ENCODE measurements at regions not wholly inside any gene's neighbourhood (a gene's known extent, or its start where the extent isn't known, plus 50 kb on each side); places are given as distances from the start of the nearest gene placed in this dataset.

DNA sequence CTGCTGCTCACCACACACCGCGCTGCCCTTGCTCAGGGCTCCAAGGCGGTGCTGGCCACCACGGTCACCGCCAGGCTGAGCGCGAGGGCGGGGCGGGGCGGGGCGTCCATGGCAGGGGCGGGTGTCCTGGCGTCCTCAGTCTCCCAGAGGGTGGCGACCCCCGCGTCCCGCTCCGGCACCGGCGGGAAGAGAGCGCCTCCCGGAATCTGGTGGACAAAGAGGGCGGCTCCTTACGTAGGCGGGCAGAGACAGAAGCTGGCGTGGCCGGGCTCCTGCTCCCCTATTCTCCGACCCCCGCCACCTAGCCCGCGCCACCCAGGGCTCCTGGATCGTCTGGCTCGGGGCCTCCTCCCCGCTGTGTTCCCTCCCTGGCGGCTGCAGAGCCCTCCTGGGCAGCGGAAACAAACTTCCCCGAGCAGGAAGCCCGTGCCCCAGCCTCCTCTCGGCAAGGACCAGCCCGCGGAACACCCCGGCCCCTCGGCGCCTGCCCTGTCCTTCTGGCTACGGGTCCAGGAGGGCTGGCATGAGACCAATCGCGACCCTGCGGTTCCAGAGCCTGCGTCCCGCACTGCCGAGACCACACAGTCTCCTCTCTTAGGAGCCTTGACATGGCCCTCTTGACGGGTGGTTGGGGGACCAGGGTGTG, 133.8 kb upstream of the ZNF92 start:
- Histone ChIP-seq H3K36me3 (replicated peaks) (no peaks in the 10 kb centered on the region), H3K27me3 (replicated peaks) (no peaks in the 10 kb centered on the region), H3K4me3 (ENCODE audit: low read depth, low read length) (peak overlapping the region; percentile 63), H3K27ac (no peak overlapping the region)
- TF ChIP-seq, protein P1, sequence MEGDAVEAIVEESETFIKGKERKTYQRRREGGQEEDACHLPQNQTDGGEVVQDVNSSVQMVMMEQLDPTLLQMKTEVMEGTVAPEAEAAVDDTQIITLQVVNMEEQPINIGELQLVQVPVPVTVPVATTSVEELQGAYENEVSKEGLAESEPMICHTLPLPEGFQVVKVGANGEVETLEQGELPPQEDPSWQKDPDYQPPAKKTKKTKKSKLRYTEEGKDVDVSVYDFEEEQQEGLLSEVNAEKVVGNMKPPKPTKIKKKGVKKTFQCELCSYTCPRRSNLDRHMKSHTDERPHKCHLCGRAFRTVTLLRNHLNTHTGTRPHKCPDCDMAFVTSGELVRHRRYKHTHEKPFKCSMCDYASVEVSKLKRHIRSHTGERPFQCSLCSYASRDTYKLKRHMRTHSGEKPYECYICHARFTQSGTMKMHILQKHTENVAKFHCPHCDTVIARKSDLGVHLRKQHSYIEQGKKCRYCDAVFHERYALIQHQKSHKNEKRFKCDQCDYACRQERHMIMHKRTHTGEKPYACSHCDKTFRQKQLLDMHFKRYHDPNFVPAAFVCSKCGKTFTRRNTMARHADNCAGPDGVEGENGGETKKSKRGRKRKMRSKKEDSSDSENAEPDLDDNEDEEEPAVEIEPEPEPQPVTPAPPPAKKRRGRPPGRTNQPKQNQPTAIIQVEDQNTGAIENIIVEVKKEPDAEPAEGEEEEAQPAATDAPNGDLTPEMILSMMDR (IDR thresholded peaks at IDR 0.05; ENCODE audit: low read depth, low read length, missing control alignments): peak; percentile 11
- DNase-seq: peak; percentile 2
- in situ Hi-C loops (cut with HindIII; ENCODE audit: low pct_ligation_motif_present, low sequenced_read_pairs): no loop called here

DNA sequence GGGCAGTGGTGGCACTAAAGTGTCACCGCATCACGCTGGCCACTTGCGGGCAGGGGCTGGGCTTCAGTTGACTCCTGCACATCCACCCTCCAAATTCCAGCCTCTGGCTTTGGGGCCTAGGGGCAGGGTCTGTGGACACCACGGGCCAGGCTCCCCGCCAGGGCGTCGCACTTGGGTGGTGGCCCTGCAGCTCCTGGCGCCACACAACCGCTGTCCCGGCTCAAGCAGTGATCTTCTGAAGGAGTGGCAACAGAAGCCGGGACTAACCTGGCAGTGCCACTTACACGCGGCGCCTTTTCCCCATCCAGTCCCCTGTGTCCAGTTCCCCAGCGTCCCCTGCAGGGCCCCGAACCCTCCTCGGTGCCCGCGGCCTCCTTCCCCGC, 134.3 kb upstream of the ZNF92 start:
- no peak for DNase-seq
- H3K36me3 ChIP-seq (replicated peaks): no peaks in the 10 kb centered on the region
- TF ChIP-seq, protein P1 (IDR thresholded peaks at IDR 0.05; ENCODE audit: low read depth, low read length, missing control alignments): no peak
- no peaks in the 10 kb centered on the region for H3K27me3 ChIP-seq (replicated peaks)
- H3K4me3 ChIP-seq (ENCODE audit: low read depth, low read length): peak overlapping the region; percentile 63
- in situ Hi-C loops (cut with HindIII; ENCODE audit: low pct_ligation_motif_present, low sequenced_read_pairs): no loop called here
- H3K27ac ChIP-seq: no peak overlapping the region

DNA sequence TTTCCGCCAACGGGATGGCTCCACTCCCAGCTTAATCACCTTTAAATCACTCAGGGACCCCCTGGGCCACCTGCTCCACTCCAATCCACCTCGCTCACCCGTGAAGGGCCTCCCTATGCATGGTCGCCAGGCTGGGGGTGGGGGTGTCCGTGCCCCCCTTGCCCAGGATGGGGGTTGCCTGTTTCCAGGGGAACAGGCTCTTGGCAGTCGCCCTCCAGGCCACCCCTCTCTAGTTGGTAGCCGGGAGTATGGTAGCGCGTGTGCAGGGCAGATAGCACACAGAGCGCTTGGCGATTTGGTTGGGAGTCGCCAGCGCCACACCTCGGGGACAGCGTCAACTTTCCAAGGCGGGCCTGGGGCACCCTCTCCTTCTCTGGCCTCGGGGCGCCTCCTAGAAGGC, 134.9 kb upstream of the ZNF92 start:
- in situ Hi-C loops (cut with HindIII; ENCODE audit: low pct_ligation_motif_present, low sequenced_read_pairs): no loop called here
- no peak for DNase-seq
- TF ChIP-seq, protein P1 (IDR thresholded peaks at IDR 0.05; ENCODE audit: low read depth, low read length, missing control alignments): no peak
- H3K36me3 ChIP-seq (replicated peaks): no peaks in the 10 kb centered on the region
- H3K27me3 ChIP-seq (replicated peaks): no peaks in the 10 kb centered on the region
- no peak overlapping the region for H3K4me3 ChIP-seq (ENCODE audit: low read depth, low read length)
- H3K27ac ChIP-seq: no peak overlapping the region

DNA sequence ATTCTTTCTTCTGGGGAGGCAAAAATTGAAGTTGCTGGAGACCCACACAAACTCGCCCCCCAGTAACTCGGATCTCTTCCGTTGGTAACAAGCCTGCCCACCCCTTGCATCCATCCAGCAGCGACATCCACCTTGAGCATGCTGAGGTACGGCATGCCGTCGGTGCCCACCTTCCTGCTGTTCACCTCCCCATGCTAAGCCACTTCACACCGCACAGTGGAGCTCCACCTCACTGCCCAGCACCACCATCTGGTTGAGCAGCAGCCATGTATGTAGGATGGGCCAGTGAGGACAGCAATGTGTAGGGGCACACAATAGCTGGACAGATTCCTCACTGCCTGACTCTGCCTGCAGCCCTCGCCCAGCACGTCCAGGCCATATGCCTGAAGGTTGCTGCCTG, 138.1 kb upstream of the ZNF92 start:
- no peak overlapping the region for H3K4me3 ChIP-seq (ENCODE audit: low read depth, low read length)
- DNase-seq: no peak
- H3K36me3 ChIP-seq (replicated peaks): no peaks in the 10 kb centered on the region
- H3K27me3 ChIP-seq (replicated peaks): no peaks in the 10 kb centered on the region
- no peak overlapping the region for H3K27ac ChIP-seq
- TF ChIP-seq, protein P1 (IDR thresholded peaks at IDR 0.05; ENCODE audit: low read depth, low read length, missing control alignments): no peak
- in situ Hi-C loops (cut with HindIII; ENCODE audit: low pct_ligation_motif_present, low sequenced_read_pairs): no loop called here

DNA sequence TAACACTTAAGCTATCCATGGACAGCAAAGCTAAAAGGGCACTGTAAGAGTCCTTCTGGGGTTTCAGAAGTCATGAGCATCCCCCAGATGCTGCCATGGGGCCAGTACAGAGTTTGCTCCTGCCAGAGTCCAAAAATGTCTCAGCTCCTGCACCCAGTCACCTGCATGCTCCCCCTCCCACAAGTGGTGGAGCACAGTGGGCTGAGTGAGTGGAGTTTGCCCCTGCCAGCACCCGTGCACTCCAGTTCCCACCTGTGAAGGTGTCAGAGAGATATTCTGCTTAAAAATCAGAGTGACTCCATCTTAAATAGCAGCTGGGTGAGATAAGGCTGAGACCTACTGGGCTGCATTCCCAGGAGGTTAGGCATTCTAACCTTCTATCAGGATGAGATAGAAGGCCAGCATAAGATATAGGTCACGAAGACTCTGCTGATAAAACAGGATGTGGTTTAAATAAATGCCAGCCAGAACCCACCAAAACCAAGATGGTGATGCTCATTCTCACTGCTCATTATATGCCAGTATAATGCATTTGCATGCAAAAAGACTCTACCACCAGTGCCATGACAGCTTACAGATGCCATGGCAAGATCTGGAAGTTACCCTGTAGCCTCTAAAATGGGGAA, 140.1 kb upstream of the ZNF92 start:
- no peaks in the 10 kb centered on the region for H3K36me3 ChIP-seq (replicated peaks)
- H3K27me3 ChIP-seq (replicated peaks): no peaks in the 10 kb centered on the region
- no peak for DNase-seq
- H3K4me3 ChIP-seq (ENCODE audit: low read depth, low read length): no peak overlapping the region
- in situ Hi-C loops (cut with HindIII; ENCODE audit: low pct_ligation_motif_present, low sequenced_read_pairs): no loop called here
- TF ChIP-seq, protein P1 (IDR thresholded peaks at IDR 0.05; ENCODE audit: low read depth, low read length, missing control alignments): no peak
- no peak overlapping the region for H3K27ac ChIP-seq

DNA sequence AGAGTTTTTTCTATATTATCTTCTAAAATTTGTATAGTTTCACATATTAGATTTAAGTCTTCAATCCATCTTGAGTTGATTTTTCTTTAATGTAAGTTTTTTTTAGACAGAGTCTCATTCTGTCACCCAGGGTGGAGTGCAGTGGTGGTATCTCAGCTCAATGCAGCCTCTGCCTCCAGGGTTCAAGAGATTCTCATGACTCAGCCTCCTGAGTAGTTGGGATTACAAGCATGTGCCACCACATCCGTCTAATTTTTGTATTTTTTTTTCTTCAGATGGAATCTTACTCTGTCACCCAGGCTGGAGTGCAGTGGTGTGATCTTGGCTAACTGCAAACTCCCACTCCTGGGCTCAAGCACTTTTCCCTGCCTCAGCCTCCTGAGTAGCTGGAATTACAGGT, 143.4 kb upstream of the ZNF92 start:
- Histone ChIP-seq H3K27ac (no peak overlapping the region), H3K27me3 (replicated peaks) (no peaks in the 10 kb centered on the region), H3K36me3 (replicated peaks) (no peaks in the 10 kb centered on the region), H3K4me3 (ENCODE audit: low read depth, low read length) (no peak overlapping the region)
- in situ Hi-C loops (cut with HindIII; ENCODE audit: low pct_ligation_motif_present, low sequenced_read_pairs): no loop called here
- no peak for DNase-seq
- TF ChIP-seq, protein P1 (IDR thresholded peaks at IDR 0.05; ENCODE audit: low read depth, low read length, missing control alignments): no peak
